ENCODE measurements at regions not wholly inside any gene's neighbourhood (a gene's known extent, or its start where the extent isn't known, plus 50 kb on each side); places are given as distances from the start of the nearest gene placed in this dataset.

GRCh38 chr12:84760091-84760865 is 152.3 kb downstream of the SLC6A15 start:
- no peak for DNase-seq (ENCODE audit: low read depth, low spot score)
- in situ Hi-C loops (cut with HindIII; ENCODE audit: low pct_unique_long_range_greater_than_20kb, low sequenced_read_pairs): no loop called here

- in situ Hi-C loops (cut with HindIII; ENCODE audit: low pct_unique_long_range_greater_than_20kb, low sequenced_read_pairs): no loop called here
- DNase-seq (ENCODE audit: low read depth, low spot score): no peak
These were observed 154.6 kb downstream of the SLC6A15 start for GRCh38 chr12:84757978-84758377.

- DNase-seq (ENCODE audit: low read depth, low spot score): no peak
These were observed 155.6 kb downstream of the SLC6A15 start for GRCh38 chr12:84756961-84757360.

GRCh38 chr12:84745127-84745526 is 167.5 kb downstream of the SLC6A15 start:
- no peak for DNase-seq (ENCODE audit: low read depth, low spot score)
- in situ Hi-C loops (cut with HindIII; ENCODE audit: low pct_unique_long_range_greater_than_20kb, low sequenced_read_pairs): no loop called here

More at GRCh38 chr12:84756961-84757360, 155.6 kb downstream of the SLC6A15 start:
- in situ Hi-C loops (cut with HindIII; ENCODE audit: low pct_unique_long_range_greater_than_20kb, low sequenced_read_pairs): no loop called here

- in situ Hi-C loops (cut with HindIII; ENCODE audit: low pct_unique_long_range_greater_than_20kb, low sequenced_read_pairs): no loop called here
- no peak for DNase-seq (ENCODE audit: low read depth, low spot score)
These were observed 170.9 kb downstream of the SLC6A15 start for GRCh38 chr12:84741692-84742091.

GRCh38 chr12:84741031-84741430 is 171.6 kb downstream of the SLC6A15 start:
- no peak for DNase-seq (ENCODE audit: low read depth, low spot score)
- in situ Hi-C loops (cut with HindIII; ENCODE audit: low pct_unique_long_range_greater_than_20kb, low sequenced_read_pairs): no loop called here

- in situ Hi-C loops (cut with HindIII; ENCODE audit: low pct_unique_long_range_greater_than_20kb, low sequenced_read_pairs): no loop called here
- no peak for DNase-seq (ENCODE audit: low read depth, low spot score)
These were observed 172.0 kb downstream of the SLC6A15 start for GRCh38 chr12:84740602-84741001.

- peak; percentile 59 for DNase-seq (ENCODE audit: low read depth, low spot score)
- in situ Hi-C loops (cut with HindIII; ENCODE audit: low pct_unique_long_range_greater_than_20kb, low sequenced_read_pairs): no loop called here
These were observed 174.1 kb downstream of the SLC6A15 start for GRCh38 chr12:84738481-84738972.

GRCh38 chr12:84732828-84733340 is 179.7 kb downstream of the SLC6A15 start:
- in situ Hi-C loops (cut with HindIII; ENCODE audit: low pct_unique_long_range_greater_than_20kb, low sequenced_read_pairs): no loop called here
- no peak for DNase-seq (ENCODE audit: low read depth, low spot score)

- DNase-seq (ENCODE audit: low read depth, low spot score): no peak
These were observed 181.9 kb downstream of the SLC6A15 start for GRCh38 chr12:84730561-84731162.

GRCh38 chr12:84727961-84728360 is 184.6 kb downstream of the SLC6A15 start:
- peak; percentile 6 for DNase-seq (ENCODE audit: low read depth, low spot score)
- in situ Hi-C loops (cut with HindIII; ENCODE audit: low pct_unique_long_range_greater_than_20kb, low sequenced_read_pairs): no loop called here

More at GRCh38 chr12:84730561-84731162, 181.9 kb downstream of the SLC6A15 start:
- in situ Hi-C loops (cut with HindIII; ENCODE audit: low pct_unique_long_range_greater_than_20kb, low sequenced_read_pairs): no loop called here

GRCh38 chr12:84726780-84727179 is 185.8 kb downstream of the SLC6A15 start:
- in situ Hi-C loops (cut with HindIII; ENCODE audit: low pct_unique_long_range_greater_than_20kb, low sequenced_read_pairs): no loop called here

GRCh38 chr12:84723988-84724387 is 188.6 kb downstream of the SLC6A15 start:
- in situ Hi-C loops (cut with HindIII; ENCODE audit: low pct_unique_long_range_greater_than_20kb, low sequenced_read_pairs): no loop called here
- DNase-seq (ENCODE audit: low read depth, low spot score): no peak

More at GRCh38 chr12:84726780-84727179, 185.8 kb downstream of the SLC6A15 start:
- no peak for DNase-seq (ENCODE audit: low read depth, low spot score)

- in situ Hi-C loops (cut with HindIII; ENCODE audit: low pct_unique_long_range_greater_than_20kb, low sequenced_read_pairs): no loop called here
- DNase-seq (ENCODE audit: low read depth, low spot score): no peak
These were observed 192.6 kb downstream of the SLC6A15 start for GRCh38 chr12:84719997-84720396.

- in situ Hi-C loops (cut with HindIII; ENCODE audit: low pct_unique_long_range_greater_than_20kb, low sequenced_read_pairs): no loop called here
- DNase-seq (ENCODE audit: low read depth, low spot score): no peak
These were observed 193.7 kb downstream of the SLC6A15 start for GRCh38 chr12:84718906-84719305.

- in situ Hi-C loops (cut with HindIII; ENCODE audit: low pct_unique_long_range_greater_than_20kb, low sequenced_read_pairs): no loop called here
- no peak for DNase-seq (ENCODE audit: low read depth, low spot score)
These were observed 199.9 kb downstream of the SLC6A15 start for GRCh38 chr12:84712747-84713146.

GRCh38 chr12:84706374-84706773 is 206.2 kb downstream of the SLC6A15 start:
- in situ Hi-C loops (cut with HindIII; ENCODE audit: low pct_unique_long_range_greater_than_20kb, low sequenced_read_pairs): no loop called here
- no peak for DNase-seq (ENCODE audit: low read depth, low spot score)

GRCh38 chr12:84704856-84705255 is 207.7 kb downstream of the SLC6A15 start:
- in situ Hi-C loops (cut with HindIII; ENCODE audit: low pct_unique_long_range_greater_than_20kb, low sequenced_read_pairs): no loop called here
- no peak for DNase-seq (ENCODE audit: low read depth, low spot score)

- no peak for DNase-seq (ENCODE audit: low read depth, low spot score)
- in situ Hi-C loops (cut with HindIII; ENCODE audit: low pct_unique_long_range_greater_than_20kb, low sequenced_read_pairs): no loop called here
These were observed 210.6 kb downstream of the SLC6A15 start for GRCh38 chr12:84702001-84702400.

All from SK-MEL-5 (cell line).